22Rv1 (cell line): ENCODE measurements at regions not wholly inside any gene's neighbourhood (a gene's known extent, or its start where the extent isn't known, plus 50 kb on each side); places are given as distances from the start of the nearest gene placed in this dataset.

Experiments
- H3K27ac ChIP-seq: fragments of 450-650 bp; 2 replicates; pipeline ENCODE4 v1.5.1; 2017
- ZFX ChIP-seq: fragments of 450-650 bp; IDR thresholded peaks from 2 replicates; pipeline ENCODE4 v1.6.1; 2017; ENCODE audit warnings: antibody characterized with exemption, borderline replicate concordance
- TF ChIP-seq, protein P1 (sequence below): fragments of 450-650 bp; IDR thresholded peaks from 2 replicates; pipeline ENCODE4 v1.5.1; 2017; ENCODE audit warnings: mild to moderate bottlenecking

DNA sequence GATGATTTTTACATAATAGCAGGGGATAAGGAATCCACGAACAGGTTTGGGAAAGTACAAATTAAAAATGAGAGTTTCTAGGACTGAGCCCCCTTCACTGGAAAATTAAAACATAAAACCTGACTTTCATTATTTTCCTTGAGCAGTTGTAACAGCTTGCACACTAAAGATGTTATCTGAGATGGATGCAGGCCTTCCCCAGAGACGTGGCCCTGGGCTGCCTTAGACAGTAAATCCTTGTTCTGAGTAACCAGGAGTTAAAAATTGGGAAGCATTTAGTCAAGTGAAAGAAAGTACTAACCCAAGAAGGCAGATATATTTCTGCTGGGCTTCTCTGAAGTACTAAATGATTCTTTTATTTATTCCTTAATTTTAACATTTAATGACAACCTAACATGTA is 432.2 kb upstream of the KIF2B start:
- TF ChIP-seq, protein P1, sequence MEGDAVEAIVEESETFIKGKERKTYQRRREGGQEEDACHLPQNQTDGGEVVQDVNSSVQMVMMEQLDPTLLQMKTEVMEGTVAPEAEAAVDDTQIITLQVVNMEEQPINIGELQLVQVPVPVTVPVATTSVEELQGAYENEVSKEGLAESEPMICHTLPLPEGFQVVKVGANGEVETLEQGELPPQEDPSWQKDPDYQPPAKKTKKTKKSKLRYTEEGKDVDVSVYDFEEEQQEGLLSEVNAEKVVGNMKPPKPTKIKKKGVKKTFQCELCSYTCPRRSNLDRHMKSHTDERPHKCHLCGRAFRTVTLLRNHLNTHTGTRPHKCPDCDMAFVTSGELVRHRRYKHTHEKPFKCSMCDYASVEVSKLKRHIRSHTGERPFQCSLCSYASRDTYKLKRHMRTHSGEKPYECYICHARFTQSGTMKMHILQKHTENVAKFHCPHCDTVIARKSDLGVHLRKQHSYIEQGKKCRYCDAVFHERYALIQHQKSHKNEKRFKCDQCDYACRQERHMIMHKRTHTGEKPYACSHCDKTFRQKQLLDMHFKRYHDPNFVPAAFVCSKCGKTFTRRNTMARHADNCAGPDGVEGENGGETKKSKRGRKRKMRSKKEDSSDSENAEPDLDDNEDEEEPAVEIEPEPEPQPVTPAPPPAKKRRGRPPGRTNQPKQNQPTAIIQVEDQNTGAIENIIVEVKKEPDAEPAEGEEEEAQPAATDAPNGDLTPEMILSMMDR: no peak
- no peak for TF ChIP-seq ZFX
- no peak overlapping the region for H3K27ac ChIP-seq

DNA sequence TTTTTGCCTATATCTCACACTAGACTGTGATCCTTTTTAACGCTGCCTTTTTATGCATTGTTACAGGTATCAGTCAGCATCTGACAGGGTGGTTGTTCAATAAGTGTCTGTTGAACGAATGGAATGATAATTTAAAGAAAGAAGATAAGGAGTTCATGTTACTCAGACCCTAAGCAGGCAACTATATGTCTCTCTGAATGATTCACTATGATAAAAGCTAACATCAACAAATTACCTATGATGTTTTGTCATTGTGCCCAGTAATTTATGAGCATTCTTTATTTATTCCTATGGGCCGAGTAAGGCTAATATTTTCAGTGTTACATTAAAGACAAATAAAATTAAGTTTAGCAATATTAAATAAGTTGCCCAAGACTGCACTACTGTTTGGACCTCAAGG is 435.0 kb upstream of the KIF2B start:
- TF ChIP-seq, protein P1: no peak
- TF ChIP-seq ZFX: no peak
- no peak overlapping the region for H3K27ac ChIP-seq

DNA sequence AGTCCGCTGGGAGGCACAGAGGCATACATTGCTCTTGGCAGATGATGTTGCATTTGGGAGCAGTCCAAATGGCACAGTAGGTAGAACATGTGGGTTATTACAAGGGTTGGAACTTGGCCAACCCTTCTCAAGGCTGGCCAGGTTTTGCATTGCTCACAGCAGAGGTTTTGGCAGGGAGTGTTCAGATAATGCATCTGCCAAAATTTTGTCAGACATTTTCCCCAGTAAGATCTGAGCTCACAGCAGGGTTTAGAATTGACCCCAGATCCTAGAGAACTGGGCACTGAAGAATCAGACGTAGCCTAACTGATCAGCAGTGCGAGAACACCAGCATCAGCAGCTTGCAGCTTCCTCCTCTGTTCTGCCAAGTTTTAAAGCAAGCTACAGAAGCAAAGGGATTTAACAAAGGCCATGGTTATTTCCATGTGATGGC is 468.8 kb upstream of the KIF2B start:
- H3K27ac ChIP-seq: no peak overlapping the region
- no peak for TF ChIP-seq ZFX
- TF ChIP-seq, protein P1: no peak

DNA sequence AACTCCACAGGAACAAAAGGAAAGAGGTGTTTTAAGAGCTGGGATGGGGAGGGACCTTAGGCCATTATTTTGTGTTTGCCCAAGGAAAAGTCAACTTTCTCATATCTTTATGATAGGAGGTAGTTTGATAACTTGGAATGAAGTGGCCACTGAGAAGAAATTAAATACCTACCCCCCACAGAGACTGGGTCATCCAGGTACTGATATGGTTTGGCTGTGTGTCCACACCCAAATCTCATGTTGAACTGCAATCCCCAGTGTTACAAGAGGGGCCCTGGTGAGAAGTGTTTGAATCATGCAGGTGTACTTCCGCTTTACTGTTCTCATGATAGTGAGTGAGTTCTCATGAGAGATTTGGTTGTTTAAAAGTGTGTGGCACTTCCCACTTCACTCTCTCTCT is 477.9 kb upstream of the KIF2B start:
- no peak overlapping the region for H3K27ac ChIP-seq
- TF ChIP-seq, protein P1: no peak
- no peak for TF ChIP-seq ZFX

DNA sequence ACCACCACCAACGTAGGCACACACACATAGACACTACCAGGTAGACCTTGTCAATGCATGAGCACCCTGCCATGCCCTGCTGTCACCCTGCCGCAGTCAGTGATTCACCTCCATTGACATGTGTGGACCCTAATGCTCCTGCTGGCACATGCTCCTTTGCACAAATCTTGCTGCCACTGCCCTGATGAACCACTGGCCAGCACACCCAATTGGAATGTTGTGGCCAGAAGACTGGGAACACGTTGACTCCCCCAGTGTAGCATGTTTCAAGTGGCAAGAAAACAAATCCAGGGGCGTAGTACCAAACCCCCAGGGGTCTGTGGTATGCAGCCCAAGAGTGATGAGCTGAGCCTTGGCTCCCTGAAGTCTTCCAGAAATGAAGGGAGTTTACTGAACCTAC is 486.4 kb upstream of the KIF2B start:
- H3K27ac ChIP-seq: no peak overlapping the region
- TF ChIP-seq, protein P1: no peak
- TF ChIP-seq ZFX: no peak

DNA sequence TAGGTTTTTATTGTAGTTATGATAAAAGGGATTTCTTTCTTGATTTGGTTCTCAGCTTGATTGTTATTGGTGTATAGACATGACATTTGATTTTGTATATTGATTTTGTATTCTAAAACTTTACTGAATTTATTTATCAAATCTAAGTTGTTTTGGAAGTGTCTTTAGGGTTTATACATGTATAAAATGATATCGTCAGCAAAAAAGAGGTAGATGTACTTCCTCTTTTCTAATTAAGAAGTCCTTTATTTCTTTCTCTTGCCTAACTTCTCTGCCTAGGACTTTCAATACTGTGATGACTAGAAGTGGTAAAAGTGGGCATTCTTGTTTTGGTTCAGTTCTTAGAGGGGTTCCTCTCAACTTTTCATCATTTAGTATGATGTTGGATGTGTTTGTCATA is 487.3 kb upstream of the KIF2B start:
- H3K27ac ChIP-seq: no peak overlapping the region
- no peak for TF ChIP-seq ZFX
- TF ChIP-seq, protein P1: no peak

DNA sequence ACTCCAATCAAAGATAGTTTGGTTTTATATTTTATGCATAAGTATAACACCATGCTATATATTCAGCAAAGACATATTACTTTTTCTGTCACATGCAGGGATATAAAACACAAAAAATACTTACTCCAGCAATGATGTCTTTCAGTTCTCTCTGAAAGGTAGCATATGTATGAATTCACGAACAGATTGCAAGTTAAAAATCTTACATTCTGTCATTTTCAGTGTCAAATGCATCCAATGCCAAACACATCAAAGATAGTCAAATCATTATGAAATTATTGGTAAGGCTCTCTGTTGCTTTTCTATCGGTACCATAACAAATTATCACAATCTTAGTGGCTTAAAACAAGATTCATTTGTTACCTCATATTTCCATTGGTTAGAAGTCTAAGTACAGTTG is 492.0 kb upstream of the KIF2B start:
- no peak overlapping the region for H3K27ac ChIP-seq
- no peak for TF ChIP-seq ZFX
- TF ChIP-seq, protein P1: no peak

DNA sequence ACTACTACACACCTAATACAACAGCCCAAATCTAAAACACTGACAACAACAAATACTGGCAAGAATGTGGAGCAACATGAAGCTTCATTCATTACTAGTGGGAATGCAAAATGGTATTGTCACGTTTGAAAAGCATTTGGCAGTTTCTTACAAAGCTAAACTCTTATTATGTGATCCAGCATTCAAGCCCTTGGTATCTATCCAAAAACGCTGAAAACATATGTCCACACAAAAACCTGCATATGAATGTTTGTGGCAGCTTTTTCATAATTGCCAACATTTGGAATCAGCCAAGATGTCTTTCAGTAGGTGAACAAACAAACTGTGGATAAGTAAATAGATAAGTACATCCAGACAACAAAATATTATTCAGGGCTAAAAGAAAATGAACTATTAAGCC is 501.1 kb upstream of the KIF2B start:
- H3K27ac ChIP-seq: no peak overlapping the region
- TF ChIP-seq, protein P1: no peak
- TF ChIP-seq ZFX: no peak
